UCSD-AML1 (cell line): ENCODE measurements at regions not wholly inside any gene's neighbourhood (a gene's known extent, or its start where the extent isn't known, plus 50 kb on each side); places are given as distances from the start of the nearest gene placed in this dataset.
A peak's percentile ranks its signal among the peaks of the same experiment; 100 is the strongest.
"Not testable (repeated sequence)": the region's sequence is repeated elsewhere in the genome, so short reads cannot be mapped to it uniquely, and the experiment has no call there.

ENCODE experiments used
- DNase-seq: peaks from one replicate; lab custom pipeline; 2025; ENCODE audit not compliant: unreplicated experiment; lab: John Stamatoyannopoulos, UW

DNA sequence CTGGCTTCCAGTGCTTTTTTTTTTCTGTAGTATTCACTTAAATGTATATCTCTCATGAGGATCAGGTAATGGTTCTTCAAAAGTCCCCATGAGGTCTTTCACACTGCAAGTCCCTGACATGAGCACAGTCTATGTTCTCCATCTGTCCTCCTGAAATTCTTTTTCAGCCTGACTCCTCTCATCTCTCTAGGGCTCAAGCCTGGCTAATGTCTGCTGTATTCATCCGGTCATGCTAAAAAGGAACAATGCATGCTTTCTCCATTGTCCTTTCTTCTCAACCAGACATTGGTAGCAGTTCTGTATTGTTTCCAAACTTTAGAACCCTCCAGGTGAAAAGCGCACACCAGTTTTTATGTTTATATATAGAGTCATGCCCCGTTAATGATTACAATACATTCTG is 368.3 kb upstream of the OLFM3 start:
- no peak for DNase-seq

DNA sequence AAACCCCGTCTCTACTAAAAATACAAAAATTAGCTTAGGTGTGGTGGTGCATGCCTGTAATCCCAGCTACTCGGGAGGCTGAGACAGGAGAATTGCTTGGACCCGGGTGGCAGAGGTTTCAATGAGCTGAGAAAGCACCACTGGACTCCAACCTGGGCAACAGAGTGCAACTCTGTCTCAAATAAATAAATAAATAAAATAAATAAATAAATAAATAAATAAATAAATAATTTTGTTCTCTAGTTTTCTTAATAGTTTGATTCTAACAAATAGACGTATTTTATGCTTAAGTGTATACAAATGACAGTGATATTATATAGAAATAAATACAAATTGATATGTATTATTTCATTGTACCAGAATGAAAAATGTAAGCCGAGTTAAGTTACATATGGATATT is 339.9 kb upstream of the OLFM3 start:
- no peak for DNase-seq

DNA sequence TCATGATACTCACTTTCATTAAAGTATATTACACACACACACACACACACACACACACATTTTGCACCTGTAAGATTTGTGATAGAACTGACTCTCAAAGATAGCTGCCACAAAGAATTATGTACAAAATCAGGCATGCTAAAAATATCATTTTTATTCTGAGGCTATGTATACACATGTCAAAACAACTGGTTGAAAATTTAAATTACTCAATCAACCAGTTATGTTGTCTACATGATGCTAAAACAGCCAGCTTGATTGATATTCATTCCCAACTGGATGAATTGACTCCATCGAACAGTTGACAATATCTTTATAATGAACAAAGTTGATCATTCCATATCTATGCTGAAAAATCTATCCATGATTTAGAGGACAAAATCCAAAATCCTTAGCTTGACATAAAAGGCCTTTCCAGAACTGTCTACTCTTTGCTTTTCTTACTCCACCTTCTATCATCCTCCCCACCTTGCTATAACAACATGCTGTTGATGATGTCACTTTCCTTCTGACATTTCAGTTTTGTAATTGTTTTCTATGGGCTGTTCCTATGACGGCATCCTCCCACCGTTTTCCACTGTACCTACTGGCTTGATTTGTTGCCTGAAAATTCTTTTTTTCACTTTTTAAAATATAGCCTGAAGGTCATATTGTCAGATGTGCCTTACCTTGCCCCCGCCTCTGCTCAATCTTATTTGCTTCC is 321.5 kb upstream of the OLFM3 start:
- DNase-seq = no peak

DNA sequence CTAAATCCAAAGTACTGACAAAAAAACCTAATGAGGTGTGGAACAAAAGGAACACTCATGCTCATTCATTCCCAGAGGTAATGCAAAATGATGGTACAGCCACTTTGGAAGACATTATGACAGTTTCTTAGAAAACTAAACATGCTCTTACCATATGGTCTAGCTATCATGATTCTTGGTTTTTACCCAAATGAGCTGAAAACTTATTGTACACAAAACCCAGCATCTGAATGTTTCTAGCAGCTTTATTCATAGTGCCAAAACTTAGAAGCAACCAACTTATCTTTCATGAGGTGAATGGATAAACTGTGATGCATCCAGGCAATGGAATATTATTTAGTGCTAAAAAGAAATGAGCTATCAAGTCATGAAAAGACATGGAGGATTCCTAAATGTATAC is 318.4 kb upstream of the OLFM3 start:
- no peak for DNase-seq

DNA sequence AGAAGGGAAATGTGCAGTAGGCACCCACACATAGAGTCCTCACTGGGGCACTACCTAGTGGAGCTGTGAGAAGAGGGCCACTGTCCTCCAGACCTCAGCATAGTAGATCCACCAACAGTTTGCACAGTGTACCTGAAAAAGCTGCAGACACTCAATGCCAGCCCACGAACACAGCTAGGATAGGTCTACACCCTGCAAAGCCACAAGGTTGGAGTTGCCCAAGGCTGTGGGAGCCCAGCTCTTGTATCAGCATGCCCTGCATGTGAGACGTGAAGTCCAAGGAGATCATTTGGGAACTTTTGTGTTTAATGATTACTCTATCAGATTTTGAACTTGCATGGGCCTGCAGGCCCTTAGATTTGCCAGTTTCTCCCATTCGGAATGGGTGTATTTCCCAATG is 299.4 kb upstream of the OLFM3 start:
- DNase-seq = no peak

DNA sequence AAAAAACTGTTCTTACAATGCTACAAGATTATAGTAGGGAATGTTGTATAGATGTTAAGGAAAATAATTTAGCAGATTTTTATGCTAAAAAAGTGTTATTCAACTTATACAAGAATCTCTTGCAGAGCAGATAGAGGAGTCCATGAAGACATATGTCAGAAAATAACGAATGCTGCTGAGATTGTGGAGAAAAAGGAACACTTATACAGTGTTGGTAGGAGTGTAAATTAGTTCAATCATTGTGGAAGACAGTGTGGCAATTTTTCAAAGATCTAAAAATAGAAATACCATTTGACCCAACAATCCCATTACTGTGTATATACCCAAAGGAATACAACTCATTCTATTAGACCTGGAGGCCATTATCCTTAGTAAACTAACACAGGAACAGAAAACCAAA is 286.2 kb upstream of the OLFM3 start:
- DNase-seq = no peak

DNA sequence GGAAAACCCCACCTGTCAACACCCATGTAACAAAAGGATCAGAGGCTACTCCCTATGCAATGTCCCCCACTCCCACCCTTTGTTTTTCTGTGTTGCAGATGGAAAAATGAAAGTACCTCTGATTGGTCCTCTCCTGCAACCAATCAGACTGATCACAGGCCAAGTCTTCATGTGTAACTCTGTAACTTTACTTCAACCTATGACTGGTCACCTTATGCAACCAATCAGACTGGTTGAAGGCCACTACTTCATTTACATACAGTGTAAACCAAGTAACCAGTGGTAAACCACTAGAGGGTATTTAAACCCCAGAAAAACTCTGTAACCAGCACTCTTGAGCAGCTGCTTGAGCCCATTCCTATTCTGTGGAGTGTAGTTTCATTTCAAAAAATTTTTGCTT is 266.3 kb upstream of the OLFM3 start:
- DNase-seq = no peak

DNA sequence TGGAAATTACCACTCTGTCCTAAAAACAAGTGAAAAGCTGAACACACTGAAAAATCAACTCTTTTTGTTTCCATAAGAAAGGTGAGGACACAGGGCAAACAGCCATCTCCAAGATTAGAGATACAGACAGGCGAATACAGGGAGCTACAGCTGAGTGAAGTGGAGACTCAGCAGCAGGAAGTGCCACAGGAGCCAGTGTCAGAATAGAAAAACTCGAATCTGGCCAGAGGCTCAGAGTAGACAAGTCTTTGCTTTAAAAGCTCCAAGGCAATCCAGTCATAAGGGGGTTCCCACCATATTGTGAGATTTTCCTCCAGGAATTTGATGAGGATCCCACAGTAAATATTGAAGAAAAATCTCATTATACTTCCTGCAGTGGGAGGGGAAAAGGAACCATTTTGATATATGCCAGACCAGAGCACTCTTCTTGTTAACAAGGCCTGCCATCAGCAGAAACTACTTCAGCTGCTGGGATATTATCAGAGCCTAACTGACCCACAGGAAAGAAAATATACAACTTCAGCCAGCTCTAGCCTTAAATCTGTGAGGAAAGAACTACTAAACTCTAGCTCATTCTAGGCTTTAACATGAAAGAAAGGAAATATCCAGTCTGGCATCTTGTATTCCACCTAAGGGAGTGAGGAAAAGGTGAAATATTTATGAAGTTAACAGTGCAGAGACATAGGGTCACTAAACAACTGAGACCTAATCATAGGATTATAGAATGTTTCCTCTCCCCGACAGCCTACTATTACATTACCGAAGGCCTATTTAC is 256.2 kb upstream of the OLFM3 start:
- no peak for DNase-seq

DNA sequence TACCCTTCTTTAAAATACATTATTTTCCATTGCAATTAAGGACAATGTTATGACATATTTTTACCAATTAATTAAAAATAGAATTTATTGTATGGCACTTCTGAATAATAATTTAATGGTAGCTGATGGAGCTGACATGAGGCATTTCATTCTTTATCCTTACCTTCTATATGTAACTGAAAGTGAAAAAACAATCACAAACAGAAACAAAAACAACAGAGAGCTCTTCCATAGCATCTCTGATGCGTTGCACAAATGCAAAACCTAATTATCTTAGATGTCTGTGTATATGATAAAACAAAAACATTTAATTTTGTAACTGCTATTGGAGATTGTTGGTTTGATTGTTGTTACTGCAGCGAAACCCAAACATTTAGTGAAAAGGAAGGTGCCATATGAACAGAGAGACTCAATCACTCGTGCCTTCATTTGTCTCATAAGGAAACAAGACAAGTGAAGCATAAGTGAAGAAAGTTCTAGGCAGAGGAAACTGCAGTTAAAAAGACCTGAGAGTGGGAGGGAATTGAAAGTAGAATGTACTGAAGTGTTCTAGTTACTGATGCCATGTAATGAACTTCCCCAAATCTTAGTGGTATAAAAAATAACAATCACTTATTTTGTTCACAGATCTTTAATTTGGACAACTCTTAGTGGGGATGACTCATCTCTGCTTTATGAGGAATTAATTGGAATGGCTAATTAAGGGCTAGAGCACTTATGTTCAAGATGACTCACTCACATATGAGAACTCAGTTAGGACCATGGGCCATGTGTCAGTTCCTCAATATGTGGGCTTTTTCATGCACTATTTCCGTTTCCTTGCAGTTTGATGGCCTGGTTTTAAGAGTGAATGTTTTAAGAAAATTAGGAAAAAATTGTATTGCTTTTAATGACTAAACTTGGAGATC is 245.0 kb upstream of the OLFM3 start:
- DNase-seq = no peak

DNA sequence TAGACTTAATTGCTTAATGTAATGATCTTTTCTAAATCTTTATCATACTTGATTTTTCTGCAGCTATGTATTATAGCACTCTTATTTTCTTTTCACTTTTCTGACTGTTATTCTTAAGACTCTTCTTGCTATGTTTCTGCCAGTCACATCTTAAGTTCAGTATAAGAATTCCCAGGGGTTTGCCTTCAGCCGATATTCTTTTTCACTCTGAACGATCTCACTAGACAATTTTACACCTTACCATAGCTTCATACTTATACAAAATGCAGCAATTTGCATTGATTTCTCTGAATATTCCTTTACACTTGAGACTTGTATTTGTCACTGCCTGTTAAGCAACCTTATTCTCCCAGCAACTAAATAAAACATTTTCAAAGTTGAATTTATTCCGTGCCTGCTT is 242.5 kb upstream of the OLFM3 start:
- DNase-seq = no peak

DNA sequence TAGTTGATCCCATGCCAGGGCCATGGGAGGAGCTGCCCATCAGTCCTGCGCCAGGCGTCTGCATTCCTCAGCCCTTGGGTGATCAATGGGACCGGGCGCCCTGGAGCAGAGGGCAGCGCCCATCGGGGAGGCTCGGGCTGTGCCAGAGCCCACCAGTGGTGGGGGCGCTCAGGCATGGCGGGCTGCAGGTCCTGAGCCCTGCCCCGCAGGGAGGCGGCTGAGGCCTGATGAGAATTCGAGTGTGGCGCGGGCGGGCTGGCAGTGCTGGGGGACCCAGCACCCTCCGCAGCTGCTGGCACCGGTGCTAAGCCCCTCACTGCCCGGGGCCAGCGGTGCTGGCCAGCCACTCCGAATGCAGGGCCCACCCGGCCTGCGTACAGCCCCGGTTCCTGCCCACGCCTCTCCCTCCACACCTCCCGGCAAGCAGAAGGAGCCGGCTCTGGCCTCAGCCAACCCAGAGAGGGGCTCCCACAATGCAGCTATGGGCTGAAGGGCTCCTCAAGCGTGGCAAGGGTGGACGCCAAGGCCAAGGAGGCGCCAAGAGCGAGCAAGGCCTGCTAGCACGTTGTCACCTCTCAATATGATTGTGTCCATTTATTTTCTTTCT is 238.1 kb upstream of the OLFM3 start:
- DNase-seq = no peak

DNA sequence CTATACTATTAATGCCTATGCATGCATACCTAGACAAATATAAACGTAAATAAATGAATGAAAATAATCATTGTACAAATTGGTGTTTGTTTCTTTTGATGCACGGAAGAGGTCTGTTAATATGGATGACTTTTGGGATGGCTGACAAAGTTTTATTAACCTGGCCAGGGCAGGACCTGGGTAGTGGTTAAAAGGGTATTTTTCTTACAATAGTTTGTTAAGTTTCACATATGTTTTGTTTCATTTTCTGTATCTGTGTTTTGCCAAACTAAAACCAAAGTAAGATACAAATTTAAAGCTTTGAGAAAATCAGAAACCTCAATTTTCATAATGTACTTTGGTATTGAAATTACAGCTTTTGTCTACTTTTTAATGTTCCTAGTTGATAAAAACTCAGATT is 222.7 kb upstream of the OLFM3 start:
- DNase-seq = no peak

DNA sequence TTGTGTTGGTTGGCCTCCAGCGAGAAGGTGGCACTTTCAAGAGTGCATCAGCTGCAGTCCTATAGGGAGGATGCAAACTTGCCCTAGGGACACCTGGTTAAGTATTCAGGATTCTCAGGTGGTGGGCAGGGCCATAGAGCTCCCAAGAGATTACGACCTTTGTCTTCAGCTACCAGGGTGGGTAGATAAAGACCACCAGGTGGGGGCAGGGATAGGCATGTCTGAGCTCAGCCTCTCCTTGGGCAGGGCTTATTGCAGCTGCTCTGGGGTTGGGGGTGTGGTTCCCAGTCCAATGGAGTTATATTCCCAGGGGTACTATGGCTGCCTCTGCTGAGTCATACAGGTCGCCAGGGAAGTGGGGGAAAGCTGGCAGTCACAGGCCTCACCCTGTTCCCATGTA is 214.2 kb upstream of the OLFM3 start:
- not testable (repeated sequence) for DNase-seq

DNA sequence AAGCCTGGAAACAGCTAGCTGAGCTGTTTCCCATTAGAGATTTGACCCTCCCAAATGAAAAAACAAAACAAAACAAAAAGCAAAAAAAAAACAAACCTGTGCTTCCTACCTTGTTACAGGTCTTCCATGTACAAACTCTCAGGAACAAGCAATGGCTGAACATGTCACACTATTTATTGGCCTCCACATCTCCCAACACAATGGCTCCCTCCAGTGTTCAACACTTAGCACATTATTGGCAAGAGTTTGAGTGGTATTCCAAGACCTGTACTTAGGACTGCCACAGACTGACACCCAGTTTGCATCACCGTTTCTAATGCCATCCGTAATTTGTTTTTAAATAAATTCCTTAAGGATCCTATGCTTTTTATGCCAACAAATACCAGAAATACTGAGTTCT is 195.0 kb upstream of the OLFM3 start:
- DNase-seq = peak; percentile 1

DNA sequence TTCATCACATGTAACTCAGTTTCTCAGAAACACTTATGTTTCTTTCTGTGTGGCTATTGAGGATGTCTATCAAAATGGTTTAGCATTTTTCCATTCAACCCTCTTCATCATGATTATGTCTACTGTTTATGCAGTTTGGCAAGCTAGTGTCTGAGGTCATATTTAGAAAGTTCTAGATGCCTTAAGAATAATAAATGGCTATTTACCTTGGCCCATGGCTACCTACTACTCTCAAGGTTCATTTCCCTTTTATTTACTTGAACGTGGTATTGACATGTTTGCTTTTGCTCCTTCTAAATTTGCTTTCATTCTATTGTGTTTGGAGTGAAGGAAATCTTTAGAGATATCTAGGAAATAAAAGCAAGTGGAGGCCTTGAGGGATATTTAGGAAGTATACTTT is 193.7 kb upstream of the OLFM3 start:
- no peak for DNase-seq

DNA sequence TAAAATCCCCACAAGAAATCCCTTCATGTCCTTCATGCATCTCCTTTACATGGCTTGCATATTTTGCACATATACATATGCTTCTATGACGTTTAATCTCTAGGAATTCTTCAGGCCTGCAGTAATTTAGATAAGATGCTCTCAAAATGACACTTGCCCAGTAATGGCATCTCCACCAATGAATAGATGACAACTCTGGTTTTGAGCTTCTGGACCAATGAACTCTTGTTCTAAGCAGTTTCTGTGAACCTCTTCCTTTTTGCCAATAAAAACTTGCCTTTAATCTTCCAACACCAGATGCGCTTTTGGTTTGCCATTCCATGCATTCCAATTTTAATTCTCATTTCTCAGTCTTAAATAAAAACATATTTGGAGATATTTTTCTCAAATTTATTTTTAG is 189.8 kb upstream of the OLFM3 start:
- DNase-seq = no peak

DNA sequence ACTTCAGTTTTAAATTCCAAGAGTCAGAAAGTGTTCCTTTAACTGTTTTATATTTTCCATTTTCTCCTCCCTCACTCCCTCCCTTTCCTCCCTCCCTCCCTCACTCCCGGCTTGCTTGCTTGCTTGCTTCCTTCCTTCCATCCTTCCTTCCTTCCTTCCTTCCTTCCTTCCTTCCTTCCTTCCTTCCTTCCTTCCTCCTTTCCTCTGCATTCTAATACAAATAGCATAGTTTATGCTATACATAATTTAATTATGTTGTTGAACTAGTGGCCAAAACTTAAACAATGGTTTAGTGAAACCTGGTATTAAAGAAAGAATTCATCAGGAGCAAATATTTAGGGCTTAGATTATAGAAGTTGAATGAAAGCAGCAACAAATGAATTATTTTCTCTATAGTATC is 188.5 kb upstream of the OLFM3 start:
- DNase-seq = no peak

DNA sequence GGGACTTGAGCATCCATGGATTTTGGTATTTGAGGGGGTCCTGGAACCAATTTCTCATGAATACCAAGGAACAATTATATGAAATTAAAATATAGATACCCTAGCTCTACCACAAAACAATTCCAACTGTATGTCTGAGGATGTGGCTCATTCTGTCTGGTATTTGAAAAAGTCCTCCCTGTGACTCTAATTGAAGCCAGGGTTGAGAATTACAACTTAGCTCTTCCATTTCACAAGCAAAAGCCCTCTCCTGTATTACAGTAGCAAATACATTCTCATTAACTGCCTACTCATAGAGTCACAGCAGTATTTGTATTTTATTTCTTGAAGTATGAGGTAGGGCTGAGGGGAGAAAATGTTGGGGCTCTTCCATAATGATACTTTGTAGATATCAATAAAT is 187.8 kb upstream of the OLFM3 start:
- no peak for DNase-seq

DNA sequence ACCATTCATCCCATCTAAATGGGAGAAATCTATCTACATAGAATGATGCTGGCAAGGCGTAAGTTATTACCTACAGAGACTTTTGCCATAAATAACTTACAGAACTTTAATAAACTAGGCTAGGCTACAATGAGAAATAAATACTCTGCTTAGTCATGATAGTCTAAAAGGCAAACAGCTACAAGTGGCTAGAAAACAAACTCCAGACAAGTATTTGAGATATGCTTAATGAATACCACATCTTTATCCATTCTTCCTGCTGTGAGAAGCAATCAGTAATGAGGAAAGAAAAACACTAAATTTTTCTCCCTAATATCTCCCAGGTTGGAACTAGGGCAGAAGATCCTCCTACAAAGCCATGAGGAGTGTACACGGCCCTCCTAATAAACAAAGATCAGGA is 187.0 kb upstream of the OLFM3 start:
- DNase-seq = no peak

DNA sequence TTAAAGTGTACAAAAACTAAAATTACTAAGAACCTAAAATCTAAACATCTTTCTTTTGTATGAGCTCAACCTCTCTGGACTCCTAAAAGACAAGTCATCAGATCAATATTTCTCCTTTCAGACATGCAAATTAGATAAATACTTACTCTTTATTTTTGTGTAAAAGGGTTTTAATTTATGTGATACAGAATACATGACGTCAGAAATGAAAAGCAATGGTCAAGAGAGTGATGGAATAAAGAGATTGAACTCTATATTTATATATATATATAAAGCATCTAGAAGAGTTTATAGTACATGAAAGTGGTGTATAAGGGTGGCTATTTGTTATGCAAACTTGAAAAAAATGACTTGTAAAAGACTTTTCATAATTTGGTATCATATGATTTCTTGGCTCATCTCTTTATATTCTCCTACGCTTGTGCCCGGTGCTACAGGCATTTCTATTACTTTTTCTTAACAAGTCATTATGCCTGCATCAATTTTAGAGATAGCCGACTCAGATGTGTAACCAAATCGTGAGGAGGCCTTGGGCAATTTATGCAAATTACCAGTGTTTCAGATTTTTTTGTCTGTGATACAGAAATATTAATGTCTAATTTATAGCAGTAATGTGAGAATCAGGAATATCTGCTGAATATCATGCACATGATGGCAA is 186.0 kb upstream of the OLFM3 start:
- DNase-seq = no peak

DNA sequence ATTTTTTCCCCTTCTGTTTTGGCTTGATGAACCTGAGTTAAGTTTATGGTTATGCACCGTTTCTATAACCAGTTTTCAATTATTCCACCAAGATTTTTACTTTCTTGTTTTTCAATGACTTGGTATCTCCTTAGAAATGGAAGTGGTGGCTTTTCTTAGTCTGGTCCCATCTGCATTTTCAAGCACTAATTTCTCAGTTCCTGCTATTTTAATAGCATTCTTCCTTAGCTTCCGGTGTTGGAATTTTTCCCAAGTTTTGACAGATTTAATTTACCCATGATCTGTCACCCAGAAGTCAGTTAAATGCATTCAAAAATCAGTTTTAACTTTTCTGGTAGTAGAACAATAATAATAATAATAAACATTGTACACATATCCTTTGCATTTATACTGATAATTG is 184.6 kb upstream of the OLFM3 start:
- no peak for DNase-seq
